Activated CD8-positive, alpha-beta T cell treated with anti-CD3 and anti-CD28 coated beads for 36 hours (primary cell): ENCODE measurements at regions not wholly inside any gene's neighbourhood (a gene's known extent, or its start where the extent isn't known, plus 50 kb on each side); places are given as distances from the start of the nearest gene placed in this dataset.
"Not testable (repeated sequence)": the region's sequence is repeated elsewhere in the genome, so short reads cannot be mapped to it uniquely, and the experiment has no call there.

Experiments
- ATAC-seq: fragments of 200-7000 bp; cut with Tn5 transposase; one replicate; pipeline ENCODE4 v1.10.0; 2021; ENCODE audit warnings: mild to moderate bottlenecking, moderate library complexity
- CTCF ChIA-PET: fragments of 350-600 bp; sonication (Branson Sonifier 250); formaldehyde crosslinking; loops from one replicate; lab custom pipeline; 2021; ENCODE audit warnings: antibody characterized with exemption; lab: Charles Lee
- POLR2A ChIA-PET: fragments of 350-600 bp; sonication (Branson Sonifier 250); formaldehyde crosslinking; loops from one replicate; lab custom pipeline; 2021; ENCODE audit warnings: antibody characterized with exemption; lab: Charles Lee
- DNase-seq: peaks from one replicate; pipeline ENCODE4 v3.0.0-alpha.2; 2020
- H3K27ac Mint-ChIP-seq: one replicate; pipeline ENCODE4 v1.8.0; 2021; ENCODE audit warnings: mild to moderate bottlenecking, mixed read lengths
- H3K27me3 Mint-ChIP-seq: one replicate; pipeline ENCODE4 v1.8.0; 2021; ENCODE audit warnings: mixed read lengths
- H3K36me3 Mint-ChIP-seq: one replicate; pipeline ENCODE4 v1.8.0; 2021; ENCODE audit warnings: low read depth, mixed read lengths
- H3K4me1 Mint-ChIP-seq: one replicate; pipeline ENCODE4 v1.8.0; 2021; ENCODE audit warnings: low read depth, mixed read lengths
- H3K4me3 Mint-ChIP-seq: one replicate; pipeline ENCODE4 v1.8.0; 2021; ENCODE audit warnings: mild to moderate bottlenecking, moderate library complexity, mixed read lengths
- H3K9me3 Mint-ChIP-seq: one replicate; pipeline ENCODE4 v1.8.0; 2021; ENCODE audit warnings: mixed read lengths
- CTCF ChIP-seq: fragments of 200-600 bp; IDR thresholded peaks from one replicate; pipeline ENCODE4 v1.8.0; 2022; ENCODE audit warnings: antibody characterized with exemption, mild to moderate bottlenecking
- intact Hi-C: fragments of 100-400 bp; cut with micrococcal nuclease; formaldehyde crosslinking; loops from one replicate; pipeline ENCODE4 v1.10.0; 2022

- ChIA-PET POLR2A (no interaction called here), CTCF (no interaction called here)
- Mint-ChIP-seq H3K4me1 (peaks cover 2% of the 10 kb centered on the region), H3K27me3 (peaks cover 19% of the 10 kb centered on the region), H3K4me3 (no peak overlapping the region), H3K9me3 (no peaks in the 10 kb centered on the region), H3K36me3 (no peaks in the 10 kb centered on the region), H3K27ac (no peak overlapping the region)
- TF ChIP-seq CTCF: no peak
- ATAC-seq (peak; percentile 49), DNase-seq (peak; percentile 7)
- intact Hi-C loops: no loop called here
Measured at GRCh38 chr19:13637664-13638063, 126.7 kb upstream of the MRI1 start.

GRCh38 chr19:13634658-13635057 is 128.4 kb upstream of the CACNA1A start:
- POLR2A ChIA-PET: no interaction called here

GRCh38 chr19:13633522-13633922 is 127.2 kb upstream of the CACNA1A start:
- ChIA-PET CTCF (no interaction called here), POLR2A (no interaction called here)
- TF ChIP-seq CTCF: no peak
- Mint-ChIP-seq H3K4me1 (peaks cover 6% of the 10 kb centered on the region), H3K27ac (no peak overlapping the region), H3K9me3 (no peaks in the 10 kb centered on the region), H3K36me3 (no peaks in the 10 kb centered on the region), H3K27me3 (peaks cover 8% of the 10 kb centered on the region), H3K4me3 (no peak overlapping the region)
- ATAC-seq (no peak), DNase-seq (no peak)
- intact Hi-C loops: no loop called here

More at GRCh38 chr19:13634658-13635057, 128.4 kb upstream of the CACNA1A start:
- no peak for TF ChIP-seq CTCF
- Mint-ChIP-seq H3K4me3 (no peak overlapping the region), H3K27me3 (peaks cover 13% of the 10 kb centered on the region), H3K9me3 (no peaks in the 10 kb centered on the region), H3K4me1 (peaks cover 5% of the 10 kb centered on the region), H3K36me3 (no peaks in the 10 kb centered on the region), H3K27ac (no peak overlapping the region)
- CTCF ChIA-PET: no interaction called here
- intact Hi-C loops: no loop called here
- no peak for DNase-seq
- ATAC-seq: no peak

GRCh38 chr19:13633109-13633508 is 126.8 kb upstream of the CACNA1A start:
- peaks cover 8% of the 10 kb centered on the region for H3K27me3 Mint-ChIP-seq
- ChIA-PET POLR2A (interaction anchor here (0.7 kb wide), 1 partner anchor 88 kb away, joined by 3 read pairs; no protein-coding TSS in a partner anchor), CTCF (no interaction called here)
- no peak for TF ChIP-seq CTCF
- intact Hi-C loops: no loop called here
- H3K27ac Mint-ChIP-seq: no peak overlapping the region
- H3K9me3 Mint-ChIP-seq: no peaks in the 10 kb centered on the region
- H3K36me3 Mint-ChIP-seq: no peaks in the 10 kb centered on the region
- no peak for DNase-seq
- no peak for ATAC-seq
- H3K4me3 Mint-ChIP-seq: no peak overlapping the region
- peaks cover 6% of the 10 kb centered on the region for H3K4me1 Mint-ChIP-seq

GRCh38 chr19:13632164-13632563 is 125.9 kb upstream of the CACNA1A start:
- H3K9me3 Mint-ChIP-seq, intact Hi-C loops, H3K4me1 Mint-ChIP-seq, DNase-seq, ATAC-seq, CTCF ChIA-PET, H3K27ac Mint-ChIP-seq, H3K4me3 Mint-ChIP-seq, H3K36me3 Mint-ChIP-seq: not testable (repeated sequence)
- POLR2A ChIA-PET: interaction anchor here (0.6 kb wide), 1 partner anchor 46 kb away, joined by 3 read pairs; no protein-coding TSS in a partner anchor
- peaks cover 11% of the 10 kb centered on the region for H3K27me3 Mint-ChIP-seq
